ENCODE measurements at regions not wholly inside any gene's neighbourhood (a gene's known extent, or its start where the extent isn't known, plus 50 kb on each side); places are given as distances from the start of the nearest gene placed in this dataset.

- Mint-ChIP-seq H3K4me1 (no peaks in the 10 kb centered on the region), H3K4me3 (no peak overlapping the region), H3K9me3 (no peaks in the 10 kb centered on the region), H3K36me3 (no peaks in the 10 kb centered on the region), H3K27me3 (peaks cover 0 to 4% of the 10 kb centered on the region in 2 donors), H3K27ac (no peak overlapping the region)
- Histone ChIP-seq H3K36me3 (ENCODE audit: control insufficient read depth in 2 of 2, extremely low read depth in 1 of 2, insufficient read depth in 1 of 2, low read length in 1 of 2) (no peaks in the 10 kb centered on the region), H3K4me1 (ENCODE audit: control insufficient read depth in 1 of 2, extremely low read depth in 1 of 2, insufficient read depth in 2 of 2, low read length in 2 of 2) (no peaks in the 10 kb centered on the region), H3K9me3 (no peaks in the 10 kb centered on the region), H3K27me3 (replicated peaks in 1 of 2; ENCODE audit: control insufficient read depth in 2 of 2, extremely low read depth in 1 of 2, insufficient read depth in 2 of 2, low read length in 1 of 2) (no peaks in the 10 kb centered on the region), H3K4me3 (ENCODE audit: control insufficient read depth in 1 of 2, extremely low read depth in 1 of 2, low read length in 1 of 2) (no peak overlapping the region), H3K27ac (ENCODE audit: low read length) (no peak overlapping the region)
- 71% methylated on average over 7 of the region's 10 CpGs for WGBS (ENCODE audit: insufficient coverage)
- DNase-seq (no peak), ATAC-seq (replicated peaks in 1 of 4) (no peak)
- CTCF ChIA-PET: no interaction called here
- POLR2A ChIA-PET: no interaction called here
Measured at GRCh38 chr13:110062077-110062776, 244.7 kb downstream of the COL4A1 start.

GRCh38 chr13:110061270-110061669 lies 245.7 kb downstream of the COL4A1 start:
- Mint-ChIP-seq H3K4me1 (no peaks in the 10 kb centered on the region), H3K4me3 (no peak overlapping the region), H3K27me3 (peaks cover 4 to 7% of the 10 kb centered on the region in 2 donors), H3K36me3 (no peaks in the 10 kb centered on the region), H3K9me3 (no peaks in the 10 kb centered on the region), H3K27ac (no peak overlapping the region)
- no peak for ATAC-seq (replicated peaks in 1 of 4)
- Histone ChIP-seq H3K4me1 (ENCODE audit: control insufficient read depth in 1 of 2, extremely low read depth in 1 of 2, insufficient read depth in 2 of 2, low read length in 2 of 2) (no peaks in the 10 kb centered on the region), H3K9me3 (no peaks in the 10 kb centered on the region), H3K4me3 (ENCODE audit: control insufficient read depth in 1 of 2, extremely low read depth in 1 of 2, low read length in 1 of 2) (no peak overlapping the region), H3K27ac (ENCODE audit: low read length) (no peak overlapping the region), H3K36me3 (ENCODE audit: control insufficient read depth in 2 of 2, extremely low read depth in 1 of 2, insufficient read depth in 1 of 2, low read length in 1 of 2) (no peaks in the 10 kb centered on the region), H3K27me3 (replicated peaks in 1 of 2; ENCODE audit: control insufficient read depth in 2 of 2, extremely low read depth in 1 of 2, insufficient read depth in 2 of 2, low read length in 1 of 2) (peaks cover 0 to 3% of the 10 kb centered on the region in 2 experiments)
- POLR2A ChIA-PET: no interaction called here
- no peak for DNase-seq
- CTCF ChIA-PET: no interaction called here
- WGBS (ENCODE audit: insufficient coverage): 85% methylated on average over 3 of the region's 4 CpGs

- H3K4me1 Mint-ChIP-seq: peaks cover 0 to 2% (median 0%) of the 10 kb centered on the region in 3 donors
- ATAC-seq (replicated peaks in 1 of 4) (no peak), DNase-seq (no peak)
- H3K27ac Mint-ChIP-seq: no peak overlapping the region
- H3K9me3 Mint-ChIP-seq: peaks cover 0 to 3% (median 0%) of the 10 kb centered on the region in 3 donors
- peaks cover 4 to 13% of the 10 kb centered on the region in 2 donors for H3K27me3 Mint-ChIP-seq
- H3K4me3 Mint-ChIP-seq: no peak overlapping the region
- Histone ChIP-seq H3K4me3 (ENCODE audit: control insufficient read depth in 1 of 2, extremely low read depth in 1 of 2, low read length in 1 of 2) (no peak overlapping the region), H3K36me3 (ENCODE audit: control insufficient read depth in 2 of 2, extremely low read depth in 1 of 2, insufficient read depth in 1 of 2, low read length in 1 of 2) (no peaks in the 10 kb centered on the region), H3K27me3 (replicated peaks in 1 of 2; ENCODE audit: control insufficient read depth in 2 of 2, extremely low read depth in 1 of 2, insufficient read depth in 2 of 2, low read length in 1 of 2) (peaks cover 0 to 3% of the 10 kb centered on the region in 2 experiments), H3K4me1 (ENCODE audit: control insufficient read depth in 1 of 2, extremely low read depth in 1 of 2, insufficient read depth in 2 of 2, low read length in 2 of 2) (no peaks in the 10 kb centered on the region), H3K9me3 (no peaks in the 10 kb centered on the region), H3K27ac (ENCODE audit: low read length) (no peak overlapping the region)
- ChIA-PET POLR2A (no interaction called here), CTCF (no interaction called here)
- 50% methylated on average over 3 of the region's 9 CpGs for WGBS (ENCODE audit: insufficient coverage)
- H3K36me3 Mint-ChIP-seq: no peaks in the 10 kb centered on the region
Measured at GRCh38 chr13:110057052-110057451, 249.9 kb downstream of the COL4A1 start.

GRCh38 chr13:110056640-110057039 lies 250.3 kb downstream of the COL4A1 start:
- POLR2A ChIA-PET: no interaction called here
- H3K9me3 Mint-ChIP-seq: peaks cover 0 to 3% (median 0%) of the 10 kb centered on the region in 3 donors

GRCh38 chr13:110055089-110055488 lies 251.9 kb downstream of the COL4A1 start:
- Histone ChIP-seq H3K4me3 (ENCODE audit: control insufficient read depth in 1 of 2, extremely low read depth in 1 of 2, low read length in 1 of 2) (no peak overlapping the region), H3K9me3 (no peaks in the 10 kb centered on the region), H3K27ac (ENCODE audit: low read length) (no peak overlapping the region), H3K27me3 (replicated peaks in 1 of 2; ENCODE audit: control insufficient read depth in 2 of 2, extremely low read depth in 1 of 2, insufficient read depth in 2 of 2, low read length in 1 of 2) (peaks cover 0 to 3% of the 10 kb centered on the region in 2 experiments), H3K4me1 (ENCODE audit: control insufficient read depth in 1 of 2, extremely low read depth in 1 of 2, insufficient read depth in 2 of 2, low read length in 2 of 2) (no peaks in the 10 kb centered on the region), H3K36me3 (ENCODE audit: control insufficient read depth in 2 of 2, extremely low read depth in 1 of 2, insufficient read depth in 1 of 2, low read length in 1 of 2) (no peaks in the 10 kb centered on the region)
- Mint-ChIP-seq H3K9me3 (peaks cover 0 to 3% (median 0%) of the 10 kb centered on the region in 3 donors), H3K4me3 (no peak overlapping the region), H3K36me3 (no peaks in the 10 kb centered on the region), H3K27ac (no peak overlapping the region), H3K4me1 (peaks cover 0 to 2% (median 0%) of the 10 kb centered on the region in 3 donors), H3K27me3 (peaks cover 4 to 13% of the 10 kb centered on the region in 2 donors)
- DNase-seq (no peak), ATAC-seq (replicated peaks in 1 of 4) (no peak)
- ChIA-PET CTCF (no interaction called here), POLR2A (no interaction called here)
- 22% methylated on average over 1 of the region's 3 CpGs for WGBS (ENCODE audit: insufficient coverage)

More at GRCh38 chr13:110056640-110057039, 250.3 kb downstream of the COL4A1 start:
- CTCF ChIA-PET: no interaction called here
- no peak for ATAC-seq (replicated peaks in 1 of 4)
- no peak for DNase-seq
- no peak overlapping the region for H3K27ac ChIP-seq (ENCODE audit: low read length)
- H3K4me3 ChIP-seq (ENCODE audit: control insufficient read depth in 1 of 2, extremely low read depth in 1 of 2, low read length in 1 of 2): no peak overlapping the region
- no peaks in the 10 kb centered on the region for H3K36me3 Mint-ChIP-seq
- 61% methylated on average over 2 of the region's 5 CpGs for WGBS (ENCODE audit: insufficient coverage)
- H3K9me3 ChIP-seq: no peaks in the 10 kb centered on the region
- H3K27ac Mint-ChIP-seq: no peak overlapping the region
- no peak overlapping the region for H3K4me3 Mint-ChIP-seq
- peaks cover 0 to 2% (median 0%) of the 10 kb centered on the region in 3 donors for H3K4me1 Mint-ChIP-seq
- no peaks in the 10 kb centered on the region for H3K4me1 ChIP-seq (ENCODE audit: control insufficient read depth in 1 of 2, extremely low read depth in 1 of 2, insufficient read depth in 2 of 2, low read length in 2 of 2)
- no peaks in the 10 kb centered on the region for H3K36me3 ChIP-seq (ENCODE audit: control insufficient read depth in 2 of 2, extremely low read depth in 1 of 2, insufficient read depth in 1 of 2, low read length in 1 of 2)
- H3K27me3 Mint-ChIP-seq: peaks cover 4 to 13% of the 10 kb centered on the region in 2 donors
- H3K27me3 ChIP-seq (replicated peaks in 1 of 2; ENCODE audit: control insufficient read depth in 2 of 2, extremely low read depth in 1 of 2, insufficient read depth in 2 of 2, low read length in 1 of 2): peaks cover 0 to 3% of the 10 kb centered on the region in 2 experiments

- Histone ChIP-seq H3K36me3 (ENCODE audit: control insufficient read depth in 2 of 2, extremely low read depth in 1 of 2, insufficient read depth in 1 of 2, low read length in 1 of 2) (no peaks in the 10 kb centered on the region), H3K4me1 (ENCODE audit: control insufficient read depth in 1 of 2, extremely low read depth in 1 of 2, insufficient read depth in 2 of 2, low read length in 2 of 2) (no peaks in the 10 kb centered on the region), H3K27ac (ENCODE audit: low read length) (no peak overlapping the region), H3K9me3 (no peaks in the 10 kb centered on the region), H3K4me3 (ENCODE audit: control insufficient read depth in 1 of 2, extremely low read depth in 1 of 2, low read length in 1 of 2) (no peak overlapping the region), H3K27me3 (replicated peaks in 1 of 2; ENCODE audit: control insufficient read depth in 2 of 2, extremely low read depth in 1 of 2, insufficient read depth in 2 of 2, low read length in 1 of 2) (peaks cover 0 to 3% of the 10 kb centered on the region in 2 experiments)
- Mint-ChIP-seq H3K4me1 (peaks cover 0 to 2% (median 0%) of the 10 kb centered on the region in 3 donors), H3K36me3 (no peaks in the 10 kb centered on the region), H3K27me3 (peaks cover 4 to 13% of the 10 kb centered on the region in 2 donors), H3K27ac (no peak overlapping the region), H3K4me3 (no peak overlapping the region), H3K9me3 (peaks cover 0 to 3% (median 0%) of the 10 kb centered on the region in 3 donors)
- ATAC-seq (replicated peaks in 1 of 4) (no peak), DNase-seq (no peak)
- 92% methylated on average over 12 of the region's 13 CpGs for WGBS (ENCODE audit: insufficient coverage)
- ChIA-PET POLR2A (no interaction called here), CTCF (no interaction called here)
Measured at GRCh38 chr13:110054041-110054440, 252.9 kb downstream of the COL4A1 start.

All from T-cell (primary cell).